ENCODE measurements at regions not wholly inside any gene's neighbourhood (a gene's known extent, or its start where the extent isn't known, plus 50 kb on each side); places are given as distances from the start of the nearest gene placed in this dataset.
"Not testable (repeated sequence)": the region's sequence is repeated elsewhere in the genome, so short reads cannot be mapped to it uniquely, and the experiment has no call there.

GRCh38 chr5:29054282-29054681, 2015.9 kb upstream of the CDH9 start:
- no peak for DNase-seq (ENCODE audit: low spot score)

GRCh38 chr5:29051509-29051908, 2013.1 kb upstream of the CDH9 start:
- DNase-seq (ENCODE audit: low spot score), result no peak

- DNase-seq (ENCODE audit: low spot score), result no peak
Measured at GRCh38 chr5:29042152-29042551, 2003.8 kb upstream of the CDH9 start.

GRCh38 chr5:29040404-29040803, 2002.0 kb upstream of the CDH9 start:
- no peak for DNase-seq (ENCODE audit: low spot score)

- DNase-seq (ENCODE audit: low spot score), result no peak
Measured at GRCh38 chr5:29039994-29040393, 2001.6 kb upstream of the CDH9 start.

GRCh38 chr5:29037716-29038115, 1999.3 kb upstream of the CDH9 start:
- DNase-seq (ENCODE audit: low spot score), result no peak

- DNase-seq (ENCODE audit: low spot score), result no peak
Measured at GRCh38 chr5:29024052-29024451, 1985.7 kb upstream of the CDH9 start.

GRCh38 chr5:29023541-29023940, 1985.2 kb upstream of the CDH9 start:
- no peak for DNase-seq (ENCODE audit: low spot score)

GRCh38 chr5:29017501-29017900, 1979.1 kb upstream of the CDH9 start:
- no peak for DNase-seq (ENCODE audit: low spot score)

GRCh38 chr5:29016067-29016466, 1977.7 kb upstream of the CDH9 start:
- no peak for DNase-seq (ENCODE audit: low spot score)

- no peak for DNase-seq (ENCODE audit: low spot score)
Measured at GRCh38 chr5:29015523-29015922, 1977.1 kb upstream of the CDH9 start.

GRCh38 chr5:29005386-29005785, 1967.0 kb upstream of the CDH9 start:
- DNase-seq (ENCODE audit: low spot score), result no peak

GRCh38 chr5:29002481-29002880, 1964.1 kb upstream of the CDH9 start:
- DNase-seq (ENCODE audit: low spot score), result no peak

GRCh38 chr5:29001666-29002065, 1963.3 kb upstream of the CDH9 start:
- no peak for DNase-seq (ENCODE audit: low spot score)

GRCh38 chr5:28984639-28985038, 1946.3 kb upstream of the CDH9 start:
- DNase-seq (ENCODE audit: low spot score), result no peak

GRCh38 chr5:28975508-28975907, 1937.1 kb upstream of the CDH9 start:
- no peak for DNase-seq (ENCODE audit: low spot score)

- no peak for DNase-seq (ENCODE audit: low spot score)
Measured at GRCh38 chr5:28967848-28968247, 1929.5 kb upstream of the CDH9 start.

GRCh38 chr5:28961816-28962215, 1923.4 kb upstream of the CDH9 start:
- DNase-seq (ENCODE audit: low spot score), result no peak

GRCh38 chr5:28958581-28958980, 1920.2 kb upstream of the CDH9 start:
- DNase-seq (ENCODE audit: low spot score), result no peak

- no peak for DNase-seq (ENCODE audit: low spot score)
Measured at GRCh38 chr5:28957450-28957849, 1919.1 kb upstream of the CDH9 start.

- DNase-seq (ENCODE audit: low spot score), result no peak
Measured at GRCh38 chr5:28954074-28954473, 1915.7 kb upstream of the CDH9 start.

- no peak for DNase-seq (ENCODE audit: low spot score)
Measured at GRCh38 chr5:28947865-28948264, 1909.5 kb upstream of the CDH9 start.

- no peak for DNase-seq (ENCODE audit: low spot score)
Measured at GRCh38 chr5:28945859-28946258, 1907.5 kb upstream of the CDH9 start.

GRCh38 chr5:28929366-28929765, 1891.0 kb upstream of the CDH9 start:
- not testable (repeated sequence) for DNase-seq (ENCODE audit: low spot score)

GRCh38 chr5:28928327-28928790, 1890.0 kb upstream of the CDH9 start:
- not testable (repeated sequence) for DNase-seq (ENCODE audit: low spot score)
